ENCODE measurements at regions not wholly inside any gene's neighbourhood (a gene's known extent, or its start where the extent isn't known, plus 50 kb on each side); places are given as distances from the start of the nearest gene placed in this dataset.
A peak's percentile ranks its signal among the peaks of the same experiment; 100 is the strongest.

DNA sequence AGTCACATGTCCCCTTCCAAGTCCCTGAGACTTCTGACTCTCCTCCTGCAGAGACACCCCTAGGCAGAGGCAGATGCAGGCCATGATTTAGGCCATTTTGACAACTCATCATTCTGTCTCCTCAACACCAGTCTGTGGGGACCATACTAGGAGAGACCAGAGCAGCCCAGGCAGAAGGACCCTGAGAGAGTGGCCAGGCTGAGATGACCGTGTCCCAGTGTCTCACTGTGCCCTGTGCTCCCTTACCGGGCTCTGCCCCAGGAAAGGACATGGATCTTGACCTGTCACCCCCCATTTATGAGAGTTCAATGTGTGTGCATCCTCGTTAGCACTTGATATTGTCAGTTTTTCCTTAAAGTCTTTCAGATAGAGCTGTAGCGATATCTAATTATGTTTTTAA lies 52.4 kb upstream of the IGLL5 start:
- H3K27ac ChIP-seq (ENCODE audit: low read length), result no peak overlapping the region
- peaks cover 16% of the 10 kb centered on the region for H3K4me1 ChIP-seq (ENCODE audit: control insufficient read depth, insufficient read depth, low read length)
- ATAC-seq (no peak), DNase-seq (no peak)
- H3K36me3 ChIP-seq (ENCODE audit: control insufficient read depth, insufficient read depth, low read length), result no peaks in the 10 kb centered on the region
- peaks cover 9% of the 10 kb centered on the region for H3K36me3 Mint-ChIP-seq
- H3K27me3 Mint-ChIP-seq (ENCODE audit: low read depth in 2 of 2), result no peaks in the 10 kb centered on the region
- H3K9me3 Mint-ChIP-seq, result peaks cover 4 to 6% of the 10 kb centered on the region in 2 donors
- TF ChIP-seq, protein P1, sequence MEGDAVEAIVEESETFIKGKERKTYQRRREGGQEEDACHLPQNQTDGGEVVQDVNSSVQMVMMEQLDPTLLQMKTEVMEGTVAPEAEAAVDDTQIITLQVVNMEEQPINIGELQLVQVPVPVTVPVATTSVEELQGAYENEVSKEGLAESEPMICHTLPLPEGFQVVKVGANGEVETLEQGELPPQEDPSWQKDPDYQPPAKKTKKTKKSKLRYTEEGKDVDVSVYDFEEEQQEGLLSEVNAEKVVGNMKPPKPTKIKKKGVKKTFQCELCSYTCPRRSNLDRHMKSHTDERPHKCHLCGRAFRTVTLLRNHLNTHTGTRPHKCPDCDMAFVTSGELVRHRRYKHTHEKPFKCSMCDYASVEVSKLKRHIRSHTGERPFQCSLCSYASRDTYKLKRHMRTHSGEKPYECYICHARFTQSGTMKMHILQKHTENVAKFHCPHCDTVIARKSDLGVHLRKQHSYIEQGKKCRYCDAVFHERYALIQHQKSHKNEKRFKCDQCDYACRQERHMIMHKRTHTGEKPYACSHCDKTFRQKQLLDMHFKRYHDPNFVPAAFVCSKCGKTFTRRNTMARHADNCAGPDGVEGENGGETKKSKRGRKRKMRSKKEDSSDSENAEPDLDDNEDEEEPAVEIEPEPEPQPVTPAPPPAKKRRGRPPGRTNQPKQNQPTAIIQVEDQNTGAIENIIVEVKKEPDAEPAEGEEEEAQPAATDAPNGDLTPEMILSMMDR (IDR thresholded peaks at IDR 0.05), result no peak
- peak overlapping the region in 1 of 2 donors; percentile 39 for H3K27ac Mint-ChIP-seq
- peaks cover 34 to 43% of the 10 kb centered on the region in 2 donors for H3K4me1 Mint-ChIP-seq
- H3K9me3 ChIP-seq (ENCODE audit: control insufficient read depth, insufficient read depth, low read length), result no peaks in the 10 kb centered on the region
- intact Hi-C loops (cut with micrococcal nuclease), result no loop called here
- 84% methylated on average over 3 of the region's 4 CpGs for WGBS (ENCODE audit: insufficient coverage)
- H3K27me3 ChIP-seq (ENCODE audit: control insufficient read depth, insufficient read depth, low read length), result no peaks in the 10 kb centered on the region
- H3K4me3 Mint-ChIP-seq, result no peak overlapping the region
- no peak overlapping the region for H3K4me3 ChIP-seq (ENCODE audit: low read length)

- peaks cover 34 to 43% of the 10 kb centered on the region in 2 donors for H3K4me1 Mint-ChIP-seq
- ATAC-seq, result no peak
- H3K27me3 Mint-ChIP-seq (ENCODE audit: low read depth in 2 of 2), result no peaks in the 10 kb centered on the region
- no peak for DNase-seq
- TF ChIP-seq, protein P1 (IDR thresholded peaks at IDR 0.05), result no peak
- Histone ChIP-seq H3K36me3 (ENCODE audit: control insufficient read depth, insufficient read depth, low read length) (no peaks in the 10 kb centered on the region), H3K27me3 (ENCODE audit: control insufficient read depth, insufficient read depth, low read length) (no peaks in the 10 kb centered on the region), H3K9me3 (ENCODE audit: control insufficient read depth, insufficient read depth, low read length) (no peaks in the 10 kb centered on the region), H3K27ac (ENCODE audit: low read length) (no peak overlapping the region), H3K4me3 (ENCODE audit: low read length) (no peak overlapping the region), H3K4me1 (ENCODE audit: control insufficient read depth, insufficient read depth, low read length) (peaks cover 16% of the 10 kb centered on the region)
- peak overlapping the region; percentile 10 to 39 for H3K27ac Mint-ChIP-seq
- no peak overlapping the region for H3K4me3 Mint-ChIP-seq
- peaks cover 5% of the 10 kb centered on the region for H3K36me3 Mint-ChIP-seq
- peaks cover 0 to 2% of the 10 kb centered on the region in 2 donors for H3K9me3 Mint-ChIP-seq
- WGBS (ENCODE audit: insufficient coverage), result 94% methylated on average over 2 of the region's 3 CpGs
- intact Hi-C loops (cut with micrococcal nuclease), result no loop called here
Measured at GRCh38 chr22:22835771-22836291, 51.8 kb upstream of the IGLL5 start.

DNA sequence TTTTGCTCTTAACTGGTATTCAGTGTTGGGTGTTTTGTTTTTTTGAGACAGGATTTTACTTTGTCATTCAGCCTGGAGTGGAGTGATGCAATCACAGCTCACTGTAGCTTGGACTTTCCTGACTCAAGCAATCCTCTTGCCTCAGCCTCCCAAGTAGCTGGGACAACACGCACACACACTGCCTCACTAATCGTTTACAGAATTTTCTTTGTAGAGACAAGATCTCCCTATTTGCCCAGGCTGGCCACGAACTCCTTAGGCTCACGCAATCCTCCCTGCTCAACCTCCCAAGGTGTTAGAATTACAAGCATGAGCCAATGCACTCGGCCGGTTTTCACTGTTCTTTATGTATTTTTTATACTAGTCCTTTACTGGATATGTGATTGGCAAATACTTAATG lies 51.0 kb upstream of the IGLL5 start:
- H3K36me3 Mint-ChIP-seq, result no peaks in the 10 kb centered on the region
- 78% methylated on average over 4 of the region's 6 CpGs for WGBS (ENCODE audit: insufficient coverage)
- peaks cover 16% of the 10 kb centered on the region for H3K4me1 ChIP-seq (ENCODE audit: control insufficient read depth, insufficient read depth, low read length)
- no peaks in the 10 kb centered on the region for H3K9me3 ChIP-seq (ENCODE audit: control insufficient read depth, insufficient read depth, low read length)
- peak overlapping the region; percentile 10 to 39 for H3K27ac Mint-ChIP-seq
- no peaks in the 10 kb centered on the region for H3K9me3 Mint-ChIP-seq
- DNase-seq, result no peak
- H3K27ac ChIP-seq (ENCODE audit: low read length), result no peak overlapping the region
- ATAC-seq, result peak in 2 of 3 donors; percentile 15
- TF ChIP-seq, protein P1 (IDR thresholded peaks at IDR 0.05), result no peak
- no peak overlapping the region for H3K4me3 ChIP-seq (ENCODE audit: low read length)
- no peaks in the 10 kb centered on the region for H3K36me3 ChIP-seq (ENCODE audit: control insufficient read depth, insufficient read depth, low read length)
- intact Hi-C loops (cut with micrococcal nuclease), result no loop called here
- H3K27me3 ChIP-seq (ENCODE audit: control insufficient read depth, insufficient read depth, low read length), result no peaks in the 10 kb centered on the region
- H3K4me1 Mint-ChIP-seq, result peaks cover 34 to 43% of the 10 kb centered on the region in 2 donors
- no peaks in the 10 kb centered on the region for H3K27me3 Mint-ChIP-seq (ENCODE audit: low read depth in 2 of 2)
- no peak overlapping the region for H3K4me3 Mint-ChIP-seq
